Neural progenitor cell (in vitro differentiated cells): ENCODE measurements at regions not wholly inside any gene's neighbourhood (a gene's known extent, or its start where the extent isn't known, plus 50 kb on each side); places are given as distances from the start of the nearest gene placed in this dataset.

ENCODE experiments used
- DNase-seq: peaks from one replicate; pipeline ENCODE4 v3.0.0-alpha.2; 2016; ENCODE audit warnings: low spot score
- H2AFZ ChIP-seq: fragments of 200-600 bp; sonication (generic); replicated peaks from 2 replicates; pipeline ENCODE4 v1.6.1; 2016; ENCODE audit warnings: antibody characterized with exemption
- H3F3A ChIP-seq: fragments of 200-600 bp; sonication (generic); 2 replicates; pipeline ENCODE4 v1.6.1; 2016; ENCODE audit warnings: antibody characterized with exemption, low read depth
- H3K27ac ChIP-seq: fragments of 200-600 bp; sonication (generic); 2 replicates; pipeline ENCODE4 v1.5.1; 2016; ENCODE audit warnings: mild to moderate bottlenecking
- H3K27me3 ChIP-seq: fragments of 200-600 bp; sonication (generic); 2 replicates; pipeline ENCODE4 v1.6.1; 2016; ENCODE audit warnings: mild to moderate bottlenecking, moderate library complexity
- H3K36me3 ChIP-seq: fragments of 200-600 bp; sonication (generic); 2 replicates; pipeline ENCODE4 v1.5.1; 2016
- H3K4me1 ChIP-seq: fragments of 200-600 bp; sonication (generic); 2 replicates; pipeline ENCODE4 v1.6.1; 2016; ENCODE audit warnings: mixed run types
- H3K4me2 ChIP-seq: fragments of 200-600 bp; sonication (generic); 2 replicates; pipeline ENCODE4 v1.6.1; 2016
- H3K4me3 ChIP-seq: fragments of 200-600 bp; sonication (generic); 2 replicates; pipeline ENCODE4 v1.5.1; 2016
- H3K79me2 ChIP-seq: fragments of 200-600 bp; sonication (generic); 2 replicates; pipeline ENCODE4 v1.6.1; 2016; ENCODE audit warnings: low read depth
- H3K9ac ChIP-seq: fragments of 200-600 bp; sonication (generic); 2 replicates; pipeline ENCODE4 v1.6.1; 2016
- H3K9me3 ChIP-seq: fragments of 200-600 bp; sonication (generic); 2 replicates; pipeline ENCODE4 v1.5.1; 2016; ENCODE audit warnings: low read depth
- H4K20me1 ChIP-seq: fragments of 200-600 bp; sonication (generic); 2 replicates; pipeline ENCODE4 v1.6.1; 2016; ENCODE audit warnings: low read depth
- H3K27ac Mint-ChIP-seq: 3 replicates; pipeline ENCODE4 v1.8.0; 2021; ENCODE audit warnings: mixed read lengths
- H3K27me3 Mint-ChIP-seq: 2 replicates; pipeline ENCODE4 v1.8.0; 2022; ENCODE audit warnings: low read depth, mild to moderate bottlenecking, inconsistent platforms, moderate library complexity, mixed read lengths; ENCODE audit not compliant: insufficient read depth
- H3K36me3 Mint-ChIP-seq: 3 replicates; pipeline ENCODE4 v1.8.0; 2021; ENCODE audit warnings: mixed read lengths
- H3K4me1 Mint-ChIP-seq: 3 replicates; pipeline ENCODE4 v1.8.0; 2021; ENCODE audit warnings: mixed read lengths
- H3K4me3 Mint-ChIP-seq: 3 replicates; pipeline ENCODE4 v1.8.0; 2021; ENCODE audit warnings: mild to moderate bottlenecking, moderate library complexity, mixed read lengths
- H3K9me3 Mint-ChIP-seq: 3 replicates; pipeline ENCODE4 v1.8.0; 2020; ENCODE audit warnings: mixed read lengths
- EZH2 ChIP-seq: fragments of 200-600 bp; sonication (generic); IDR thresholded peaks from 2 replicates; pipeline ENCODE4 v1.6.1; 2017; ENCODE audit warnings: antibody characterized with exemption, mild to moderate bottlenecking, moderate library complexity
- EZH2phosphoT487 ChIP-seq: fragments of 200-600 bp; sonication (generic); IDR thresholded peaks from 2 replicates; pipeline ENCODE4 v1.6.1; 2017; ENCODE audit warnings: antibody characterized with exemption
- TF ChIP-seq, protein P1 (sequence below): fragments of 200-600 bp; sonication (generic); IDR thresholded peaks from 2 replicates; pipeline ENCODE4 v1.5.1; 2017; ENCODE audit warnings: antibody characterized with exemption, mild to moderate bottlenecking

DNA sequence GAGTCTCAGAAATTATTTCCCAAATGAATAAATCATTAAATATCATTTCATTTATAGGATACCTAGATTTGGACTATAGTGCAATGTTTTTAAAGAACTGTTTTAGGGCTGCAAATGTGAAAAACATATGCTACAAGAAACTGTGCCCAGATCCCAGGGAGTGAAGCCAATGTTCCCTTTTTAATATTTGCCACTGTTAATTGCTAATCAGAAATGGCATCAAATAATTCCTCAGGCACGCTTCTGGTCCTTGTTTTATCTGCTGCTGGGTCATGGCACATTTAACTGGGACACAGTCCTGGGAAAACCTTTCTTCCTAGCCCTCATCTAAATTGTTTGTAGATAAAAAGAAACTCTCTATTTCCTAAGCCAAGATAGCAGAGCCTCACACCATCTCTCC is 79.3 kb upstream of the CNTNAP4 start:
- TF ChIP-seq EZH2phosphoT487 (no peak), EZH2 (no peak)
- TF ChIP-seq, protein P1, sequence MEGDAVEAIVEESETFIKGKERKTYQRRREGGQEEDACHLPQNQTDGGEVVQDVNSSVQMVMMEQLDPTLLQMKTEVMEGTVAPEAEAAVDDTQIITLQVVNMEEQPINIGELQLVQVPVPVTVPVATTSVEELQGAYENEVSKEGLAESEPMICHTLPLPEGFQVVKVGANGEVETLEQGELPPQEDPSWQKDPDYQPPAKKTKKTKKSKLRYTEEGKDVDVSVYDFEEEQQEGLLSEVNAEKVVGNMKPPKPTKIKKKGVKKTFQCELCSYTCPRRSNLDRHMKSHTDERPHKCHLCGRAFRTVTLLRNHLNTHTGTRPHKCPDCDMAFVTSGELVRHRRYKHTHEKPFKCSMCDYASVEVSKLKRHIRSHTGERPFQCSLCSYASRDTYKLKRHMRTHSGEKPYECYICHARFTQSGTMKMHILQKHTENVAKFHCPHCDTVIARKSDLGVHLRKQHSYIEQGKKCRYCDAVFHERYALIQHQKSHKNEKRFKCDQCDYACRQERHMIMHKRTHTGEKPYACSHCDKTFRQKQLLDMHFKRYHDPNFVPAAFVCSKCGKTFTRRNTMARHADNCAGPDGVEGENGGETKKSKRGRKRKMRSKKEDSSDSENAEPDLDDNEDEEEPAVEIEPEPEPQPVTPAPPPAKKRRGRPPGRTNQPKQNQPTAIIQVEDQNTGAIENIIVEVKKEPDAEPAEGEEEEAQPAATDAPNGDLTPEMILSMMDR = no peak
- H3K9me3 Mint-ChIP-seq = no peaks in the 10 kb centered on the region
- H3K9ac ChIP-seq = no peak overlapping the region
- no peak overlapping the region for H3K27ac ChIP-seq
- peaks cover 19% of the 10 kb centered on the region for H3K4me1 Mint-ChIP-seq
- peaks cover 3% of the 10 kb centered on the region for H3K27me3 Mint-ChIP-seq
- no peaks in the 10 kb centered on the region for H3K79me2 ChIP-seq
- DNase-seq = no peak
- H3K4me2 ChIP-seq = no peak overlapping the region
- no peak overlapping the region for H3K4me3 Mint-ChIP-seq
- H3K27me3 ChIP-seq = no peaks in the 10 kb centered on the region
- peaks cover 28% of the 10 kb centered on the region for H3K4me1 ChIP-seq
- no peak overlapping the region for H3K4me3 ChIP-seq
- H3K27ac Mint-ChIP-seq = no peak overlapping the region
- H3F3A ChIP-seq = peaks cover 3% of the 10 kb centered on the region
- H3K9me3 ChIP-seq = no peaks in the 10 kb centered on the region
- H2AFZ ChIP-seq = no peak overlapping the region
- H4K20me1 ChIP-seq = no peaks in the 10 kb centered on the region
- H3K36me3 ChIP-seq = no peaks in the 10 kb centered on the region
- no peaks in the 10 kb centered on the region for H3K36me3 Mint-ChIP-seq

DNA sequence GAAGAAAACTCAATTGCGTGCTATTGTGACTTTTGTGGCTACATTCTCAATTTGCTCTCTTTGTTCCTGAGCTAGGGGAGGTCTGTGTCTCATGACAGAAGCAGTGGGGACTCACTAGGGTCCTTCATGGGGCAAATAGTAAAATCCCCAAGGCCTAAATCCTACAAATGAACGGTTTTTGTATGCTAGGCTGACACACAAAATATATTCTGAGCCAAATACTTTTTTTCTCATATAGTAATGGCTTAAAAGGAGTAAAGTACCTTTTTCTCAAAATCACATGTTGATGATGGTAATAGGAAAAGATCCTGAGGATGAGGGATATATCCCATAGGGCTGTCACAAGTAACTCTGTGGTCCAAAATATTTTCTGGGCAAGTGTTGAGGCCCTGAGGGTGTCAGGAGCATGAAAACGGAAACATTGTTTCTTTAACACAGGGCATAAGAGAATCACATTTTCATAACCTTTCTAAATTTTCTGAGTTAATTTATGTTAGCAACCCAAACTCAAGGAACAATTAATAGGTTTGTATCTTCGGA is 77.5 kb upstream of the CNTNAP4 start:
- Mint-ChIP-seq H3K4me3 (no peak overlapping the region), H3K27ac (no peak overlapping the region), H3K36me3 (no peaks in the 10 kb centered on the region), H3K4me1 (peaks cover 11% of the 10 kb centered on the region), H3K27me3 (peaks cover 3% of the 10 kb centered on the region), H3K9me3 (no peaks in the 10 kb centered on the region)
- Histone ChIP-seq H3K9ac (no peak overlapping the region), H4K20me1 (no peaks in the 10 kb centered on the region), H3K27me3 (no peaks in the 10 kb centered on the region), H3K27ac (peak overlapping the region; percentile 69), H3K36me3 (no peaks in the 10 kb centered on the region), H2AFZ (peak overlapping the region; percentile 1), H3K4me1 (peaks cover 23% of the 10 kb centered on the region), H3F3A (peaks cover 3% of the 10 kb centered on the region), H3K9me3 (no peaks in the 10 kb centered on the region), H3K4me3 (no peak overlapping the region), H3K79me2 (no peaks in the 10 kb centered on the region), H3K4me2 (peak overlapping the region; percentile 58)
- TF ChIP-seq EZH2phosphoT487 = no peak
- TF ChIP-seq EZH2 = no peak
- TF ChIP-seq, protein P1 = no peak
- DNase-seq = peak; percentile 19

DNA sequence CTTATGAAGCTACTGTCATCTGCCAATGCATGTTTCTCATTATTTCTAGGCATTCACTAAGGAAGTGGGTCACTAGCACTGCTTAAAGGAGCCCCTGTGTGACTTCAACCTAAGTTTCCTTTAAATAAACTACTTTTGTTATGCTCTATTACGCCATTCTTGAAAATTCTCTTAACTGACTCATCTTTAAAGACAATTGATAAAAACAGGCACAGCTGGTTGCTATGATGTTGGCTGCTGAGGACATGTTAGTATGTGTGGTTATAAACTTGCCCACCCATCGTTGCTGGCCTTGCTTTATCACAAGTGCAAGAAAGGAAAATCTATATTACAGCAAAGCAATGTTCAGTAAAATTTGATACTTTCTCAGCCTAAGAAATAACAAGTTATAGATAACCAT is 75.8 kb upstream of the CNTNAP4 start:
- H3K4me2 ChIP-seq = no peak overlapping the region
- no peaks in the 10 kb centered on the region for H3K36me3 ChIP-seq
- Mint-ChIP-seq H3K27me3 (peaks cover 3% of the 10 kb centered on the region), H3K27ac (no peak overlapping the region), H3K4me1 (peaks cover 8% of the 10 kb centered on the region), H3K36me3 (no peaks in the 10 kb centered on the region), H3K4me3 (no peak overlapping the region), H3K9me3 (peaks cover 2% of the 10 kb centered on the region)
- no peaks in the 10 kb centered on the region for H3K9me3 ChIP-seq
- H3K27me3 ChIP-seq = no peaks in the 10 kb centered on the region
- peak overlapping the region; percentile 70 for H2AFZ ChIP-seq
- no peaks in the 10 kb centered on the region for H4K20me1 ChIP-seq
- H3K9ac ChIP-seq = no peak overlapping the region
- H3K79me2 ChIP-seq = no peaks in the 10 kb centered on the region
- peaks cover 3% of the 10 kb centered on the region for H3F3A ChIP-seq
- TF ChIP-seq, protein P1 = no peak
- no peak for TF ChIP-seq EZH2phosphoT487
- no peak for TF ChIP-seq EZH2
- H3K27ac ChIP-seq = no peak overlapping the region
- DNase-seq = no peak
- no peak overlapping the region for H3K4me3 ChIP-seq
- H3K4me1 ChIP-seq = peaks cover 19% of the 10 kb centered on the region
